GM18870 (cell line): ENCODE measurements at regions not wholly inside any gene's neighbourhood (a gene's known extent, or its start where the extent isn't known, plus 50 kb on each side); places are given as distances from the start of the nearest gene placed in this dataset.

Experiments
- ATAC-seq: cut with Tn5 transposase; IDR thresholded peaks from one replicate; pipeline ENCODE4 v1.9.1; 2021; ENCODE audit warnings: moderate library complexity; ENCODE audit not compliant: unreplicated experiment

DNA sequence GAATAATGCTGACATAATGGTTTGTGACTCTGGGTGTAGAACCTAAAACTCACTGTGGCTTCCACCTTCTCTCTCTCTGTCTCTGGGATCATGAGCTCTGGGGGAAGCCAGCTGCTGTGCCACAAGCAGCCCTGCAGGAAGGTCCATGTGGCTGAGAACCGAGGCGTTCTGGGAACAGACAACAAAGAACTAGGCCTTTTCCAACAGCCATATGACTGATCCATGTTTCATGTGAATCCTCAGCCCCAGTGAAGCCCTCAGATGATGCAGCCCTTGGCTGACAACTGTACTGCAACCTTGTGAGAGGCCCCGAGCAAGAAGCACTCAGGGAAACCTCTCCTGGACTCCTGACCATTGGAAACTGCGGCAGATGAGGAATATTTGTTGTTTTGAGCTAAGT lies 56.6 kb downstream of the HLA-G start:
- ATAC-seq: no peak

- ATAC-seq: no peak
Measured at GRCh38 chr6:29886701-29887100, 55.6 kb upstream of the HLA-A start.

- ATAC-seq: no peak
Measured at GRCh38 chr6:29887330-29887818, 55.0 kb upstream of the HLA-A start.

- peak; percentile 68 for ATAC-seq
Measured at GRCh38 chr6:29887819-29888776, 54.2 kb upstream of the HLA-A start.
